ENCODE measurements at regions not wholly inside any gene's neighbourhood (a gene's known extent, or its start where the extent isn't known, plus 50 kb on each side); places are given as distances from the start of the nearest gene placed in this dataset.

- no peak for TF ChIP-seq RCOR1 (IDR thresholded peaks at IDR 0.05; ENCODE audit: insufficient replicate concordance, low read length)
- TF ChIP-seq CTCF (conservative IDR thresholded peaks at IDR 0.05; ENCODE audit: low read depth, low read length) = no peak
- no peak for TF ChIP-seq NFE2L2 (IDR thresholded peaks at IDR 0.05; ENCODE audit: low read depth, low read length)
- TF ChIP-seq USF2 (IDR thresholded peaks at IDR 0.05; ENCODE audit: low read depth, low read length) = no peak
- TF ChIP-seq POLR2A (IDR thresholded peaks at IDR 0.05; ENCODE audit: low read depth, low read length) = no peak
- no peak for TF ChIP-seq CEBPB (IDR thresholded peaks at IDR 0.05; ENCODE audit: low read depth, low read length)
These were observed 75.9 kb upstream of the GREM2 start for GRCh38 chr1:240687820-240688219.
